ENCODE measurements at regions not wholly inside any gene's neighbourhood (a gene's known extent, or its start where the extent isn't known, plus 50 kb on each side); places are given as distances from the start of the nearest gene placed in this dataset.

GRCh38 chr2:182647499-182647787 lies 68.6 kb upstream of the DNAJC10 start:
- in situ Hi-C loops (cut with MboI) (no loop called here), intact Hi-C loops (cut with micrococcal nuclease) (loop anchor here (5.0 to 10.0 kb wide), 3 partner anchors 35 to 1573 kb away; no protein-coding TSS in a partner anchor)
- TF ChIP-seq POLR2AphosphoS2 (IDR thresholded peaks at IDR 0.05; ENCODE audit: low read length) = no peak
- TF ChIP-seq XRCC4 (IDR thresholded peaks at IDR 0.05; ENCODE audit: extremely low read depth, insufficient read depth, insufficient read length) = no peak
- TF ChIP-seq TBP (optimal IDR thresholded peaks at IDR 0.05; ENCODE audit: low read depth, low read length) = no peak
- no peak for TF ChIP-seq SMARCC2 (IDR thresholded peaks at IDR 0.05; ENCODE audit: low read depth)
- no peak for TF ChIP-seq ZNF384 (IDR thresholded peaks at IDR 0.05; ENCODE audit: low read depth, low read length)
- no peak for TF ChIP-seq CHD2 (IDR thresholded peaks at IDR 0.05; ENCODE audit: low read depth, low read length)
- no peak for TF ChIP-seq ZNF436 (CRISPR knock-in tag; IDR thresholded peaks at IDR 0.05)
- no peak for TF ChIP-seq ERF (CRISPR knock-in tag; IDR thresholded peaks at IDR 0.05)
- WGBS (ENCODE audit: insufficient coverage, low coverage, missing lambda C conversion rate) = 8% methylated on average over 2 of the region's 2 CpGs
- CTCF ChIA-PET (ENCODE audit: low intra/inter-chr PET ratio) = no interaction called here
- H3K36me3 ChIP-seq (ENCODE audit: control insufficient read depth, insufficient read depth, low read length) = no peaks in the 10 kb centered on the region
- H3K79me2 ChIP-seq (ENCODE audit: control insufficient read depth, insufficient read depth, low read length) = no peaks in the 10 kb centered on the region
- no peak overlapping the region for H2AFZ ChIP-seq (ENCODE audit: low read depth, low read length)
- no peak for ATAC-seq
- POLR2A ChIA-PET = no interaction called here
- H3K4me2 ChIP-seq (ENCODE audit: insufficient read depth, low read length) = no peak overlapping the region
- no peak overlapping the region for H3K4me3 ChIP-seq
- no peaks in the 10 kb centered on the region for H3K4me1 ChIP-seq (replicated peaks in 1 of 2; ENCODE audit: control insufficient read depth in 2 of 2, insufficient read depth in 2 of 2, low read length in 2 of 2)
- no peak overlapping the region for H3K27ac ChIP-seq (ENCODE audit: extremely low read depth, low read depth, low read length)
- no peaks in the 10 kb centered on the region for H4K20me1 ChIP-seq (replicated peaks; ENCODE audit: control insufficient read depth, insufficient read depth, low read length)
- FAIRE-seq = no peak
- DNase-seq (ENCODE audit: extremely low read depth in 1 of 4, low spot score in 3 of 4) = no peak
- H3K9me1 ChIP-seq (ENCODE audit: control insufficient read depth, insufficient read depth, low read length) = no peaks in the 10 kb centered on the region
- H3K27me3 ChIP-seq (ENCODE audit: control insufficient read depth in 2 of 2, insufficient read depth in 2 of 2, low read length in 2 of 2) = no peaks in the 10 kb centered on the region
- BruUV-seq (replicated peaks) = no TSS peak
- no peaks in the 10 kb centered on the region for H3K9me3 ChIP-seq (replicated peaks; ENCODE audit: control insufficient read depth, insufficient read depth, low read depth, low read length)
- no peak overlapping the region for H3K9ac ChIP-seq (ENCODE audit: insufficient read depth in 1 of 2, low read depth in 2 of 2, low read length in 2 of 2)

GRCh38 chr2:182649316-182649715 lies 66.7 kb upstream of the DNAJC10 start:
- Histone ChIP-seq H3K9me1 (ENCODE audit: control insufficient read depth, insufficient read depth, low read length) (no peaks in the 10 kb centered on the region), H2AFZ (ENCODE audit: low read depth, low read length) (no peak overlapping the region), H3K4me1 (replicated peaks in 1 of 2; ENCODE audit: control insufficient read depth in 2 of 2, insufficient read depth in 2 of 2, low read length in 2 of 2) (no peaks in the 10 kb centered on the region), H4K20me1 (replicated peaks; ENCODE audit: control insufficient read depth, insufficient read depth, low read length) (no peaks in the 10 kb centered on the region), H3K36me3 (ENCODE audit: control insufficient read depth, insufficient read depth, low read length) (no peaks in the 10 kb centered on the region), H3K27me3 (ENCODE audit: control insufficient read depth in 2 of 2, insufficient read depth in 2 of 2, low read length in 2 of 2) (no peaks in the 10 kb centered on the region), H3K9me3 (replicated peaks; ENCODE audit: control insufficient read depth, insufficient read depth, low read depth, low read length) (no peaks in the 10 kb centered on the region), H3K9ac (ENCODE audit: insufficient read depth in 1 of 2, low read depth in 2 of 2, low read length in 2 of 2) (no peak overlapping the region), H3K27ac (ENCODE audit: extremely low read depth, low read depth, low read length) (no peak overlapping the region), H3K4me2 (ENCODE audit: insufficient read depth, low read length) (no peak overlapping the region), H3K4me3 (no peak overlapping the region), H3K79me2 (ENCODE audit: control insufficient read depth, insufficient read depth, low read length) (no peaks in the 10 kb centered on the region)
- intact Hi-C loops (cut with micrococcal nuclease) = loop anchor here (1.0 to 10.0 kb wide), 5 partner anchors 37 to 1575 kb away; no protein-coding TSS in a partner anchor
- BruUV-seq (replicated peaks) = no TSS peak
- in situ Hi-C loops (cut with MboI) = no loop called here
- WGBS (ENCODE audit: insufficient coverage, low coverage, missing lambda C conversion rate) = 0% methylated on average over 6 of the region's 6 CpGs
- FAIRE-seq (peak; percentile 57), ATAC-seq (peak; percentile 91), DNase-seq (ENCODE audit: extremely low read depth in 1 of 4, low spot score in 3 of 4) (peak in 2 of 4 experiments; percentile 46 to 55)
- ChIA-PET CTCF (ENCODE audit: low intra/inter-chr PET ratio) (interaction anchor here (0.6 to 3.6 kb wide), 2 partner anchors 463 to 1572 kb away, joined by 3 to 27 read pairs; no protein-coding TSS in a partner anchor), POLR2A (interaction anchor here (0.7 kb wide), 1 partner anchor 20 kb away, joined by 5 read pairs; no protein-coding TSS in a partner anchor)
- TF ChIP-seq RAD21 (CRISPR knock-in tag; conservative IDR thresholded peaks at IDR 0.05 in 1 of 2, IDR thresholded peaks at IDR 0.05 in 1 of 2) (peak; percentile 76 to 84), NEUROD1 (IDR thresholded peaks at IDR 0.05; ENCODE audit: borderline replicate concordance, low read depth, low read length, partially characterized antibody) (no peak), ZNF384 (IDR thresholded peaks at IDR 0.05; ENCODE audit: low read depth, low read length) (0 out of 2 replicates have a peak, but pooled peaks have one; percentile 9), CTCF (IDR thresholded peaks at IDR 0.05 in 2 of 3, conservative IDR thresholded peaks at IDR 0.05 in 1 of 3; ENCODE audit: insufficient read depth in 2 of 3, low read depth in 1 of 3, low read length in 3 of 3) (peak; percentile 62 to 78 (median 62)), DEAF1 (CRISPR knock-in tag; IDR thresholded peaks at IDR 0.05) (peak; percentile 52; the same call in 1 of the 2 replicates)

Measured in K562 (cell line).